IgD-negative memory B cell (primary cell): ENCODE measurements at regions not wholly inside any gene's neighbourhood (a gene's known extent, or its start where the extent isn't known, plus 50 kb on each side); places are given as distances from the start of the nearest gene placed in this dataset.

Source experiments
- H3K27ac Mint-ChIP-seq, 3 donors: one replicate each; pipeline ENCODE4 v1.8.0; 2020 to 2022; ENCODE audit warnings: mild to moderate bottlenecking in 3 of 3, mixed read lengths in 3 of 3, moderate library complexity in 1 of 3
- H3K27me3 Mint-ChIP-seq: one replicate; pipeline ENCODE4 v1.8.0; 2021; ENCODE audit warnings: mixed read lengths
- H3K36me3 Mint-ChIP-seq: one replicate; pipeline ENCODE4 v1.8.0; 2020; ENCODE audit warnings: mild to moderate bottlenecking, mixed read lengths
- H3K4me1 Mint-ChIP-seq, 3 donors: one replicate each; pipeline ENCODE4 v1.8.0; 2020 to 2022; ENCODE audit warnings: mixed read lengths in 3 of 3, mild to moderate bottlenecking in 1 of 3
- H3K4me3 Mint-ChIP-seq, 4 donors: one replicate each; pipeline ENCODE4 v1.8.0; 2020 to 2022; ENCODE audit warnings: mild to moderate bottlenecking in 4 of 4, mixed read lengths in 4 of 4, moderate library complexity in 3 of 4
- H3K9me3 Mint-ChIP-seq, 3 donors: one replicate each; pipeline ENCODE4 v1.8.0; 2020 to 2021; ENCODE audit warnings: mixed read lengths in 3 of 3, mild to moderate bottlenecking in 1 of 3

DNA sequence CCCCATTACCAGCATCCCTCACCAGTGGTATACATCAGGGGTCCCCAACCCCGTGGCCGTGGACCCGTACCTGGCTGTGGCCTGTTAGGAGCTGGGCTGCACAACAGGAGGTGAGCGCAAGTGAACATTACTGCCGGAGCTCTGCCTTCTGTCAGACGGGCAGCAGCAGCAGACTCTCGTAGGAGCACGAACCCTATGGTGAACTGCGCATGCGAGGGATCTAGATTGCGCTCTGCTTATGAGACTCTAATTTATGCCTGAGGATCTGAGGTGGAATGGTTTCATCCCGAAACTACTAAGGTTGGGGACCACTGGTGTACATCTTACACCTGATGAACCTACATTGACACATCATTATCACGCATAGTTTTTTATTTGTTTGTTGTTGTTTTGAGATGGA, 52.8 kb upstream of the DHX15 start:
- Mint-ChIP-seq H3K4me3 (peak overlapping the region in 1 of 4 donors; percentile 60), H3K27ac (no peak overlapping the region), H3K27me3 (peaks cover 9% of the 10 kb centered on the region), H3K4me1 (peaks cover 0 to 2% (median 2%) of the 10 kb centered on the region in 3 donors), H3K36me3 (no peaks in the 10 kb centered on the region), H3K9me3 (no peaks in the 10 kb centered on the region)

- peaks cover 0 to 2% (median 2%) of the 10 kb centered on the region in 3 donors for H3K4me1 Mint-ChIP-seq
- no peak overlapping the region for H3K27ac Mint-ChIP-seq
- H3K4me3 Mint-ChIP-seq: no peak overlapping the region
- no peaks in the 10 kb centered on the region for H3K9me3 Mint-ChIP-seq
- no peaks in the 10 kb centered on the region for H3K36me3 Mint-ChIP-seq
- H3K27me3 Mint-ChIP-seq: peaks cover 9% of the 10 kb centered on the region
Measured at GRCh38 chr4:24638396-24638875, 54.1 kb upstream of the DHX15 start.

- Mint-ChIP-seq H3K4me1 (peaks cover 0 to 2% (median 2%) of the 10 kb centered on the region in 3 donors), H3K27me3 (peaks cover 9% of the 10 kb centered on the region), H3K4me3 (no peak overlapping the region), H3K36me3 (no peaks in the 10 kb centered on the region), H3K27ac (no peak overlapping the region), H3K9me3 (no peaks in the 10 kb centered on the region)
Measured at GRCh38 chr4:24639714-24640113, 55.4 kb upstream of the DHX15 start.

GRCh38 chr4:24640366-24640765, 56.0 kb upstream of the DHX15 start:
- H3K4me3 Mint-ChIP-seq: no peak overlapping the region
- H3K9me3 Mint-ChIP-seq: no peaks in the 10 kb centered on the region
- H3K27me3 Mint-ChIP-seq: peaks cover 9% of the 10 kb centered on the region
- no peaks in the 10 kb centered on the region for H3K36me3 Mint-ChIP-seq
- H3K4me1 Mint-ChIP-seq: peaks cover 0 to 2% (median 2%) of the 10 kb centered on the region in 3 donors
- H3K27ac Mint-ChIP-seq: no peak overlapping the region

DNA sequence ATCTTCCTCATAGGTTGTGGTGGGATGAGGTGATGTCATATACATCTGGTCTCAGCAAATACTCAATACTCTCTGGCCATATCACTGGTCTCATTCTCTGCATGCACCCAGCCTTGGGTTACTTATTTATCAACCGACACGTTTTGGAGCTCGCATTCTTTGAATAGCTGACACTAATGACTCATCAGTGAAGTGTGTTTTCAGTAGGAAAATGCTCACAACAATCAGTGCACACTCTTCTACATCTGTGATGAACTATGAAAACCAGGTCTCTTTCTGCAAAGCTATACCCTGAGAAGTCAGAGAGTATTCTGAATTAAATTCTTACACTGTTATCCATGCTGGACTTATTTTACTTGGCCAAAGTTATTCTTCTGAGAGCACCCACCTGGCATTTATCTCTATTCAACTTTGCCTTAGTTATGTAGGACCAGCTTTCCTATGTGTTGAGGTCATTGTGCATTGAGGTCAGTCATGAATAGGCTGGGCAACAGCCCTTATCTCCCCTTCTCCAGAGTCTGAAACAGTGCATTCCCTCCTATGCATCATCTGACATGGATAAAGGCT, 58.7 kb upstream of the DHX15 start:
- no peaks in the 10 kb centered on the region for H3K9me3 Mint-ChIP-seq
- no peak overlapping the region for H3K27ac Mint-ChIP-seq
- H3K36me3 Mint-ChIP-seq: no peaks in the 10 kb centered on the region
- no peak overlapping the region for H3K4me3 Mint-ChIP-seq
- H3K27me3 Mint-ChIP-seq: peaks cover 10% of the 10 kb centered on the region
- no peaks in the 10 kb centered on the region for H3K4me1 Mint-ChIP-seq

- H3K27me3 Mint-ChIP-seq: peaks cover 10% of the 10 kb centered on the region
- H3K4me1 Mint-ChIP-seq: no peaks in the 10 kb centered on the region
- no peak overlapping the region for H3K4me3 Mint-ChIP-seq
- H3K36me3 Mint-ChIP-seq: no peaks in the 10 kb centered on the region
- H3K27ac Mint-ChIP-seq: no peak overlapping the region
- no peaks in the 10 kb centered on the region for H3K9me3 Mint-ChIP-seq
Measured at GRCh38 chr4:24643774-24644520, 59.6 kb upstream of the DHX15 start.

GRCh38 chr4:24644983-24645764, 60.8 kb upstream of the DHX15 start:
- no peaks in the 10 kb centered on the region for H3K9me3 Mint-ChIP-seq
- no peak overlapping the region for H3K4me3 Mint-ChIP-seq
- H3K27ac Mint-ChIP-seq: no peak overlapping the region
- H3K4me1 Mint-ChIP-seq: no peaks in the 10 kb centered on the region
- H3K27me3 Mint-ChIP-seq: peaks cover 11% of the 10 kb centered on the region
- no peaks in the 10 kb centered on the region for H3K36me3 Mint-ChIP-seq

DNA sequence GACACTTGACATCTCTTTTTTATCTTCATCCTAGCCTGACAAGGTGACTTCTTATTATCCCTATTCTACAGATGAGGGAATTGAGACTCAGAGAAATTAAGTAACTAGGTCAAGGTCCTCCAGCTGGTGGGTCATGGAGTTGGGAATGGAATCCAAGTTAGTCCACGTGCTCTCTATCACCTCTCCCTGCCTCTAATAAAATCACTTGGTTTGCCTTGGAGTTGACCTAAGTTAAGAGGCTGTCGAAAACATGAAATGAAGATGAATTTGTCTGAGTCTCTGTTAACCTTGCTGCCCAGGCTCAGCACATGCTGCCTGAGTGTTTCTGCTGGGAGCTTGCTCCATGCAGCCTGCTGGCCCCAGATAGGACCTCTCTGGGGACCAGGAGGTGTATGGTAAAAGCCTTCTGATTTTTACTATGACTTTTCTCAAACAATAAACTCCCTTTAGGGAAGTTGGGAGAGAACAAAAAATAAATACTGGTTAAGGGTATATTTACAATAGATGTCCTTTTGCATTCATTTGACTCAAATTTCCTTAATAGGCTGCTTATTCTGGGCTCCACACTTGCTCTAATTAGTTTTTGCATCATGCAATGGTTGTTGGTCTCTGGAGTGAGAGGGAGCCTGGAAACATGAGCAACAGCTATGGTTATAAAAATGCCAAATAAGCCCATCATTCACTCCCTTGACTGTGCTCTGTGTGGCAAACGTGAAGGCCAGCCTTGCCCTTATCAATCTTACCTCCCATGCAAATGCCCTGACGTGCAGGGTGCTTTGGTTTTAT, 61.6 kb upstream of the DHX15 start:
- no peaks in the 10 kb centered on the region for H3K4me1 Mint-ChIP-seq
- no peaks in the 10 kb centered on the region for H3K36me3 Mint-ChIP-seq
- no peak overlapping the region for H3K4me3 Mint-ChIP-seq
- peaks cover 9% of the 10 kb centered on the region for H3K27me3 Mint-ChIP-seq
- no peaks in the 10 kb centered on the region for H3K9me3 Mint-ChIP-seq
- H3K27ac Mint-ChIP-seq: no peak overlapping the region

- Mint-ChIP-seq H3K9me3 (no peaks in the 10 kb centered on the region), H3K36me3 (no peaks in the 10 kb centered on the region), H3K4me3 (no peak overlapping the region), H3K27me3 (peaks cover 13% of the 10 kb centered on the region), H3K27ac (no peak overlapping the region), H3K4me1 (no peaks in the 10 kb centered on the region)
Measured at GRCh38 chr4:24646798-24647460, 62.6 kb upstream of the DHX15 start.

- Mint-ChIP-seq H3K4me3 (no peak overlapping the region), H3K36me3 (peaks cover 2% of the 10 kb centered on the region), H3K27me3 (peaks cover 30% of the 10 kb centered on the region), H3K9me3 (peaks cover 0 to under 1% (median 0%) of the 10 kb centered on the region in 3 donors), H3K27ac (no peak overlapping the region), H3K4me1 (no peaks in the 10 kb centered on the region)
Measured at GRCh38 chr4:24650849-24651640, 66.7 kb upstream of the DHX15 start.

GRCh38 chr4:24655326-24655725, 71.0 kb upstream of the DHX15 start:
- Mint-ChIP-seq H3K9me3 (peaks cover 0 to 4% (median 0%) of the 10 kb centered on the region in 3 donors), H3K27me3 (peaks cover 45% of the 10 kb centered on the region), H3K4me3 (no peak overlapping the region), H3K4me1 (peaks cover 0 to 6% (median 4%) of the 10 kb centered on the region in 3 donors), H3K27ac (no peak overlapping the region), H3K36me3 (peaks cover 2% of the 10 kb centered on the region)

GRCh38 chr4:24655971-24656370, 71.6 kb upstream of the DHX15 start:
- peaks cover 48% of the 10 kb centered on the region for H3K27me3 Mint-ChIP-seq
- H3K36me3 Mint-ChIP-seq: peaks cover 2% of the 10 kb centered on the region
- H3K4me1 Mint-ChIP-seq: peaks cover 0 to 6% (median 4%) of the 10 kb centered on the region in 3 donors
- no peak overlapping the region for H3K4me3 Mint-ChIP-seq
- H3K27ac Mint-ChIP-seq: no peak overlapping the region
- peaks cover 0 to 4% (median 0%) of the 10 kb centered on the region in 3 donors for H3K9me3 Mint-ChIP-seq

GRCh38 chr4:24656906-24657305, 72.6 kb upstream of the DHX15 start:
- Mint-ChIP-seq H3K27ac (peak overlapping the region in 1 of 3 donors; percentile 43), H3K36me3 (peaks cover 2% of the 10 kb centered on the region), H3K4me3 (no peak overlapping the region), H3K27me3 (peaks cover 48% of the 10 kb centered on the region), H3K4me1 (peaks cover 0 to 6% (median 4%) of the 10 kb centered on the region in 3 donors), H3K9me3 (peaks cover 0 to 4% (median 0%) of the 10 kb centered on the region in 3 donors)
